ENCODE measurements at regions not wholly inside any gene's neighbourhood (a gene's known extent, or its start where the extent isn't known, plus 50 kb on each side); places are given as distances from the start of the nearest gene placed in this dataset.

- DNase-seq (ENCODE audit: low read depth), result no peak
These were observed 244.6 kb downstream of the TOMM20 start for GRCh38 chr1:234884006-234884405.

- DNase-seq (ENCODE audit: low read depth), result no peak
These were observed 245.7 kb downstream of the TOMM20 start for GRCh38 chr1:234882898-234883297.

- no peak for DNase-seq (ENCODE audit: low read depth)
These were observed 246.5 kb downstream of the TOMM20 start for GRCh38 chr1:234881893-234882771.

- DNase-seq (ENCODE audit: low read depth), result no peak
These were observed 249.2 kb downstream of the TOMM20 start for GRCh38 chr1:234879147-234880080.

- no peak for DNase-seq (ENCODE audit: low read depth)
These were observed 250.3 kb downstream of the TOMM20 start for GRCh38 chr1:234878288-234878687.

- DNase-seq (ENCODE audit: low read depth), result no peak
These were observed 250.9 kb downstream of the TOMM20 start for GRCh38 chr1:234877761-234878160.

GRCh38 chr1:234875953-234876855, 252.4 kb downstream of the TOMM20 start:
- DNase-seq (ENCODE audit: low read depth), result no peak

- no peak for DNase-seq (ENCODE audit: low read depth)
These were observed 253.2 kb downstream of the TOMM20 start for GRCh38 chr1:234875328-234875952.

- DNase-seq (ENCODE audit: low read depth), result no peak
These were observed 254.0 kb downstream of the TOMM20 start for GRCh38 chr1:234874291-234875288.

- no peak for DNase-seq (ENCODE audit: low read depth)
These were observed 256.8 kb downstream of the TOMM20 start for GRCh38 chr1:234871710-234872271.

GRCh38 chr1:234871039-234871709, 257.5 kb downstream of the TOMM20 start:
- no peak for DNase-seq (ENCODE audit: low read depth)

- DNase-seq (ENCODE audit: low read depth), result no peak
These were observed 258.3 kb downstream of the TOMM20 start for GRCh38 chr1:234870020-234870981.

GRCh38 chr1:234869182-234870019, 259.2 kb downstream of the TOMM20 start:
- DNase-seq (ENCODE audit: low read depth), result no peak

GRCh38 chr1:234868296-234869147, 258.5 kb upstream of the IRF2BP2 start:
- DNase-seq (ENCODE audit: low read depth), result no peak

- DNase-seq (ENCODE audit: low read depth), result peak; percentile 47
These were observed 256.3 kb upstream of the IRF2BP2 start for GRCh38 chr1:234866007-234866866.
